Keratinocyte (primary cell): ENCODE measurements at regions not wholly inside any gene's neighbourhood (a gene's known extent, or its start where the extent isn't known, plus 50 kb on each side); places are given as distances from the start of the nearest gene placed in this dataset.

Experiments
- DNase-seq: peaks from one replicate; pipeline ENCODE4 v3.0.0-alpha.2; 2011; ENCODE audit warnings: low read depth, missing footprints, low spot score
- FAIRE-seq: peaks from 2 replicates; lab custom pipeline; 2011; peaks lifted over from hg19 to GRCh38; lab: Jason Lieb, UNC
- H2AFZ ChIP-seq: 2 replicates; pipeline ENCODE4 v1.6.0; 2012; ENCODE audit warnings: low read length, control low read depth, inconsistent platforms; ENCODE audit not compliant: control insufficient read depth
- H3K27ac ChIP-seq: 2 replicates; pipeline ENCODE4 v1.5.1; 2011; ENCODE audit warnings: low read length; ENCODE audit not compliant: control insufficient read depth, insufficient read depth
- H3K27me3 ChIP-seq: 3 replicates; pipeline ENCODE4 v1.6.0; 2011; ENCODE audit warnings: low read length; ENCODE audit not compliant: control insufficient read depth, insufficient read depth; ENCODE audit errors: extremely low read depth
- H3K36me3 ChIP-seq, 2 experiments: 2 replicates in 1 of 2; 3 replicates in 1 of 2; pipeline ENCODE4 v1.5.1; 2011; ENCODE audit warnings: low read length in 2 of 2, mild to moderate bottlenecking in 1 of 2; ENCODE audit not compliant: control insufficient read depth in 2 of 2, insufficient read depth in 2 of 2; ENCODE audit errors: extremely low read depth in 1 of 2
- H3K4me1 ChIP-seq: 3 replicates; pipeline ENCODE4 v1.5.1; 2011; ENCODE audit warnings: low read length; ENCODE audit not compliant: control insufficient read depth, insufficient read depth; ENCODE audit errors: extremely low read depth
- H3K4me2 ChIP-seq: 3 replicates; pipeline ENCODE4 v1.6.0; 2011; ENCODE audit warnings: low read depth, low read length; ENCODE audit not compliant: control insufficient read depth, insufficient read depth; ENCODE audit errors: extremely low read depth
- H3K4me3 ChIP-seq, 3 experiments: fragments of 200-600 bp in 1 of 3; sonication (generic) in 1 of 3; 2 replicates in 2 of 3; 3 replicates in 1 of 3; pipeline ENCODE4 v1.5.1; 2011 to 2016; ENCODE audit warnings: low read length in 3 of 3, mild to moderate bottlenecking in 3 of 3, control low read depth in 2 of 3, inconsistent platforms in 1 of 3, low read depth in 1 of 3, mixed read lengths in 1 of 3, mixed run types in 1 of 3, moderate library complexity in 1 of 3; ENCODE audit not compliant: control insufficient read depth in 2 of 3, insufficient read depth in 2 of 3; ENCODE audit errors: extremely low read depth in 1 of 3
- H3K79me2 ChIP-seq: 2 replicates; pipeline ENCODE4 v1.6.0; 2012; ENCODE audit warnings: low read length; ENCODE audit not compliant: control insufficient read depth, insufficient read depth
- H3K9ac ChIP-seq: 3 replicates; pipeline ENCODE4 v1.6.0; 2011; ENCODE audit warnings: low read length; ENCODE audit not compliant: control insufficient read depth, insufficient read depth; ENCODE audit errors: extremely low read depth
- H3K9me1 ChIP-seq: 3 replicates; pipeline ENCODE4 v1.6.0; 2011; ENCODE audit warnings: low read length; ENCODE audit not compliant: control insufficient read depth, insufficient read depth; ENCODE audit errors: extremely low read depth
- H3K9me3 ChIP-seq: 2 replicates; pipeline ENCODE4 v1.5.1; 2012; ENCODE audit warnings: low read depth, low read length; ENCODE audit not compliant: control insufficient read depth
- H4K20me1 ChIP-seq: 3 replicates; pipeline ENCODE4 v1.6.0; 2011; ENCODE audit warnings: low read length; ENCODE audit not compliant: control insufficient read depth, insufficient read depth; ENCODE audit errors: extremely low read depth
- CTCF ChIP-seq, 3 experiments: IDR thresholded peaks in 1 of 3; conservative IDR thresholded peaks in 1 of 3; optimal IDR thresholded peaks in 1 of 3; 2 replicates in 2 of 3; 3 replicates in 1 of 3; pipeline versions ENCODE3 to v1.5.1; 2011; ENCODE audit warnings: low read length in 3 of 3, mild to moderate bottlenecking in 3 of 3, moderate library complexity in 2 of 3, control low read depth in 1 of 3, inconsistent platforms in 1 of 3; ENCODE audit not compliant: insufficient read depth in 2 of 3; ENCODE audit errors: extremely low read depth in 1 of 3
- EZH2 ChIP-seq: IDR thresholded peaks from one replicate; pipeline ENCODE4 v1.6.1; 2012; ENCODE audit warnings: inconsistent platforms, mild to moderate bottlenecking, low read length, moderate library complexity
- dilution Hi-C: fragments of 300-500 bp; cut with MboI; formaldehyde crosslinking; loops from one replicate; pipeline ENCODE4 v1.7.0; 2020; ENCODE audit warnings: low sequenced_read_pairs; ENCODE audit not compliant: extremely low pct_ligation_motif_present

DNA sequence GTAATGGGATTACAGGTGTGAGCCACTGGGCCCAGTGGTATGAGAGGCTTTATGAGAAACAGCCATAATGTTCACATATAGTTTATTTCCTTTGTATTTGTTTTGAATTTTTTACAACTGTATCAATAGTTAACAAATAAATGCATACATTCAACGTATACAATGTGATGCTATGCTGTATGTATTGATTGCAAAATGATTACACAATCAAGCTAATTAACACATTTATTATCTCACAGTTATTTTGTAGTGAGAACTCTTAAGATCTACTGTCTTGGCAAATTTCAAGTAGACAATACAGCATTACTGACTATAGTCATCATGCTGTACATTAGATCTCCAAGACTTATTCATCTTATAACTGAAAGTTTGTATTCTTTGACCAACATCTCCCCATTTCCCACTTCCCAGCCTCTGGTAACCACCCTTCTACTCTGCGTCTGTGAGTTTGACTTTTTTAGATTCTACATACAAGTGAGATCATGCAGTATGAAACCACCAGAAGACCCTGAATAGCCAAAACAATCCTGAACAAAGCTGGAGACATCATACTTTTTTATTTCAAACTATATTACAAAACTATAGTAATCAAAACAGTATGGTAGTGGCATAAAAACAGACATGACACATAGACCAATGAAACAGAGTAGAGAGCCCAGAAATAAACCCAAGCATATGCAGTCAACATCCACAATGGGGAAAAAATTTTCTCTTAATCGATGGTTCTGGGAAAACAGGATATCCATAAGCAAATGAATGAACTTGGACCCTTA lies 157.2 kb upstream of the RREB1 start:
- Histone ChIP-seq H3K27me3 (no peaks in the 10 kb centered on the region), H3K36me3 (no peaks in the 10 kb centered on the region), H2AFZ (no peak overlapping the region), H3K4me1 (no peaks in the 10 kb centered on the region), H3K9me1 (no peaks in the 10 kb centered on the region), H3K79me2 (no peaks in the 10 kb centered on the region), H3K27ac (no peak overlapping the region), H3K4me2 (no peak overlapping the region), H3K9me3 (peaks cover 6% of the 10 kb centered on the region), H4K20me1 (no peaks in the 10 kb centered on the region), H3K4me3 (no peak overlapping the region), H3K9ac (no peak overlapping the region)
- DNase-seq (no peak), FAIRE-seq (no peak)
- TF ChIP-seq EZH2 (no peak), CTCF (optimal IDR thresholded peaks at IDR 0.05 in 1 of 3, IDR thresholded peaks at IDR 0.05 in 1 of 3, conservative IDR thresholded peaks at IDR 0.05 in 1 of 3; ENCODE audit: extremely low read depth in 1 of 3, insufficient read depth in 2 of 3, low read length in 3 of 3) (no peak)
- dilution Hi-C loops, result no loop called here

GRCh38 chr6:6951355-6951754 lies 156.4 kb upstream of the RREB1 start:
- no peaks in the 10 kb centered on the region for H4K20me1 ChIP-seq
- no peak for FAIRE-seq
- dilution Hi-C loops, result no loop called here

More at GRCh38 chr6:6951355-6951754, 156.4 kb upstream of the RREB1 start:
- no peaks in the 10 kb centered on the region for H3K9me1 ChIP-seq
- H2AFZ ChIP-seq, result no peak overlapping the region
- no peak overlapping the region for H3K4me3 ChIP-seq
- no peak overlapping the region for H3K4me2 ChIP-seq
- peaks cover 6% of the 10 kb centered on the region for H3K9me3 ChIP-seq
- no peaks in the 10 kb centered on the region for H3K36me3 ChIP-seq
- no peaks in the 10 kb centered on the region for H3K79me2 ChIP-seq
- no peak overlapping the region for H3K9ac ChIP-seq
- H3K27ac ChIP-seq, result no peak overlapping the region
- no peak for TF ChIP-seq CTCF (optimal IDR thresholded peaks at IDR 0.05 in 1 of 3, IDR thresholded peaks at IDR 0.05 in 1 of 3, conservative IDR thresholded peaks at IDR 0.05 in 1 of 3; ENCODE audit: extremely low read depth in 1 of 3, insufficient read depth in 2 of 3, low read length in 3 of 3)
- TF ChIP-seq EZH2, result no peak
- no peak for DNase-seq
- H3K27me3 ChIP-seq, result no peaks in the 10 kb centered on the region
- no peaks in the 10 kb centered on the region for H3K4me1 ChIP-seq
